H9 (cell line): ENCODE measurements at regions not wholly inside any gene's neighbourhood (a gene's known extent, or its start where the extent isn't known, plus 50 kb on each side); places are given as distances from the start of the nearest gene placed in this dataset.

Experiments
- DNase-seq: peaks from one replicate; pipeline ENCODE4 v3.0.0-alpha.2; 2017
- H2AFZ ChIP-seq: one replicate; pipeline ENCODE4 v1.6.1; 2013; ENCODE audit warnings: mild to moderate bottlenecking, low read length, control low read depth, moderate library complexity
- H2AK5ac ChIP-seq: 2 replicates; pipeline ENCODE4 v1.6.1; 2013; ENCODE audit warnings: low read length, control low read depth, mixed read lengths; ENCODE audit not compliant: insufficient read length
- H2BK120ac ChIP-seq: one replicate; pipeline ENCODE4 v1.6.1; 2013; ENCODE audit warnings: low read depth, mild to moderate bottlenecking, low read length, control low read depth, inconsistent platforms; ENCODE audit not compliant: poor library complexity, severe bottlenecking
- H2BK12ac ChIP-seq: 2 replicates; pipeline ENCODE4 v1.6.1; 2013; ENCODE audit warnings: low read length, control low read depth, mixed read lengths, low read depth; ENCODE audit not compliant: insufficient read length
- H2BK15ac ChIP-seq: 2 replicates; pipeline ENCODE4 v1.6.1; 2013; ENCODE audit warnings: low read depth, low read length, control low read depth
- H2BK20ac ChIP-seq: one replicate; pipeline ENCODE4 v1.6.1; 2013; ENCODE audit warnings: low read depth, mild to moderate bottlenecking, low read length, control low read depth, inconsistent platforms; ENCODE audit not compliant: poor library complexity, severe bottlenecking
- H2BK5ac ChIP-seq: 2 replicates; pipeline ENCODE4 v1.6.1; 2013; ENCODE audit warnings: low read length, control low read depth, mixed read lengths; ENCODE audit not compliant: insufficient read length
- H3K14ac ChIP-seq: 2 replicates; pipeline ENCODE4 v1.6.1; 2013; ENCODE audit warnings: low read length, control low read depth; ENCODE audit not compliant: insufficient read depth
- H3K18ac ChIP-seq: 2 replicates; pipeline ENCODE4 v1.6.1; 2013; ENCODE audit warnings: low read depth, mild to moderate bottlenecking, mixed read lengths, low read length, control low read depth; ENCODE audit not compliant: insufficient read length
- H3K23ac ChIP-seq: 2 replicates; pipeline ENCODE4 v1.6.1; 2013; ENCODE audit warnings: low read length, control low read depth, mixed read lengths, low read depth; ENCODE audit not compliant: insufficient read length
- H3K23me2 ChIP-seq: 2 replicates; pipeline ENCODE4 v1.6.1; 2013; ENCODE audit warnings: low read depth, mild to moderate bottlenecking, mixed read lengths, low read length, control low read depth; ENCODE audit not compliant: insufficient read length, poor library complexity, severe bottlenecking
- H3K27ac ChIP-seq: 2 replicates; pipeline ENCODE4 v1.5.1; 2013; ENCODE audit warnings: low read length, control low read depth, mixed read lengths, low read depth; ENCODE audit not compliant: insufficient read length
- H3K27me3 ChIP-seq: 2 replicates; pipeline ENCODE4 v1.6.1; 2013; ENCODE audit warnings: low read length, control low read depth, inconsistent platforms; ENCODE audit not compliant: insufficient read depth
- H3K4ac ChIP-seq: 2 replicates; pipeline ENCODE4 v1.6.1; 2013; ENCODE audit warnings: low read depth, mild to moderate bottlenecking, control low read depth, inconsistent platforms, low read length, moderate library complexity
- H3K4me1 ChIP-seq: 2 replicates; pipeline ENCODE4 v1.6.1; 2013; ENCODE audit warnings: low read length, control low read depth, inconsistent platforms; ENCODE audit not compliant: insufficient read depth
- H3K4me2 ChIP-seq: 2 replicates; pipeline ENCODE4 v1.6.1; 2013; ENCODE audit warnings: low read length, control low read depth, mixed read lengths; ENCODE audit not compliant: insufficient read length, insufficient read depth
- H3K56ac ChIP-seq: 2 replicates; pipeline ENCODE4 v1.6.1; 2013; ENCODE audit warnings: low read depth, mild to moderate bottlenecking, mixed read lengths, low read length, control low read depth; ENCODE audit not compliant: insufficient read length
- H3K79me1 ChIP-seq: 2 replicates; pipeline ENCODE4 v1.6.1; 2013; ENCODE audit warnings: low read depth, mild to moderate bottlenecking, moderate library complexity, low read length, control low read depth, inconsistent platforms; ENCODE audit not compliant: insufficient read depth, poor library complexity, severe bottlenecking
- H3K79me2 ChIP-seq: 2 replicates; pipeline ENCODE4 v1.6.1; 2013; ENCODE audit warnings: low read length, control low read depth, inconsistent platforms; ENCODE audit not compliant: insufficient read depth
- H3K9ac ChIP-seq: 2 replicates; pipeline ENCODE4 v1.6.1; 2013; ENCODE audit warnings: low read length, control low read depth, mixed read lengths; ENCODE audit not compliant: insufficient read length; ENCODE audit errors: extremely low read depth
- H3K9me3 ChIP-seq: one replicate; pipeline ENCODE4 v1.6.1; 2013; ENCODE audit warnings: low read depth, low read length, inconsistent platforms; ENCODE audit not compliant: control insufficient read depth
- H3T11ph ChIP-seq: one replicate; pipeline ENCODE4 v1.6.1; 2013; ENCODE audit warnings: mild to moderate bottlenecking, low read length, control low read depth, inconsistent platforms
- H4K20me1 ChIP-seq: one replicate; pipeline ENCODE4 v1.6.1; 2013; ENCODE audit not compliant: control insufficient read depth, insufficient read length, insufficient read depth
- H4K5ac ChIP-seq: 2 replicates; pipeline ENCODE4 v1.6.1; 2013; ENCODE audit warnings: low read depth, mild to moderate bottlenecking, mixed read lengths, low read length, control low read depth; ENCODE audit not compliant: insufficient read length
- H4K8ac ChIP-seq: replicated peaks from 2 replicates; pipeline ENCODE4 v1.6.1; 2013; ENCODE audit warnings: low read length, control low read depth, mixed read lengths, low read depth; ENCODE audit not compliant: insufficient read length
- H4K91ac ChIP-seq: 2 replicates; pipeline ENCODE4 v1.6.1; 2013; ENCODE audit warnings: low read depth, mild to moderate bottlenecking, moderate library complexity, mixed read lengths, low read length, control low read depth; ENCODE audit not compliant: insufficient read length
- H3K27ac Mint-ChIP-seq, 3 experiments: 2 replicates in 2 of 3; 3 replicates in 1 of 3; pipeline ENCODE4 v1.8.0; 2020 to 2021; ENCODE audit warnings: mixed read lengths in 3 of 3, mild to moderate bottlenecking in 1 of 3, moderate library complexity in 1 of 3
- H3K27me3 Mint-ChIP-seq: 2 replicates; pipeline ENCODE4 v1.8.0; 2021; ENCODE audit warnings: low read depth, mild to moderate bottlenecking, moderate library complexity, mixed read lengths
- H3K36me3 Mint-ChIP-seq, 3 experiments: 2 replicates in 2 of 3; 3 replicates in 1 of 3; pipeline ENCODE4 v1.8.0; 2020 to 2021; ENCODE audit warnings: low read depth in 3 of 3, mixed read lengths in 3 of 3; ENCODE audit not compliant: insufficient read depth in 1 of 3
- H3K4me1 Mint-ChIP-seq, 2 experiments: 2 replicates each; pipeline ENCODE4 v1.8.0; 2020; ENCODE audit warnings: mixed read lengths in 2 of 2
- H3K4me3 Mint-ChIP-seq, 2 experiments: 2 replicates in 1 of 2; 3 replicates in 1 of 2; pipeline ENCODE4 v1.8.0; 2020 to 2021; ENCODE audit warnings: mild to moderate bottlenecking in 2 of 2, mixed read lengths in 2 of 2, moderate library complexity in 1 of 2
- H3K9me3 Mint-ChIP-seq, 2 experiments: 2 replicates in 1 of 2; 3 replicates in 1 of 2; pipeline ENCODE4 v1.8.0; 2020; ENCODE audit warnings: mild to moderate bottlenecking in 2 of 2, mixed read lengths in 2 of 2, moderate library complexity in 1 of 2
- CTCF ChIP-seq: fragments of 200-600 bp; sonication (generic); conservative IDR thresholded peaks from 3 replicates; pipeline ENCODE4 v1.8.0; 2021; ENCODE audit warnings: antibody characterized with exemption, mild to moderate bottlenecking
- WGBS: extraction: QIAGEN DNeasy Blood & Tissue Kit; methylation state at CpG from one replicate; pipeline ENCODE4 v1.1.7; 2013; ENCODE audit warnings: missing lambda C conversion rate, low lambda C conversion rate, mixed read lengths; ENCODE audit not compliant: insufficient read length; ENCODE audit errors: extremely low coverage; 5-methylcytosine and 5-hydroxymethylcytosine counted together

DNA sequence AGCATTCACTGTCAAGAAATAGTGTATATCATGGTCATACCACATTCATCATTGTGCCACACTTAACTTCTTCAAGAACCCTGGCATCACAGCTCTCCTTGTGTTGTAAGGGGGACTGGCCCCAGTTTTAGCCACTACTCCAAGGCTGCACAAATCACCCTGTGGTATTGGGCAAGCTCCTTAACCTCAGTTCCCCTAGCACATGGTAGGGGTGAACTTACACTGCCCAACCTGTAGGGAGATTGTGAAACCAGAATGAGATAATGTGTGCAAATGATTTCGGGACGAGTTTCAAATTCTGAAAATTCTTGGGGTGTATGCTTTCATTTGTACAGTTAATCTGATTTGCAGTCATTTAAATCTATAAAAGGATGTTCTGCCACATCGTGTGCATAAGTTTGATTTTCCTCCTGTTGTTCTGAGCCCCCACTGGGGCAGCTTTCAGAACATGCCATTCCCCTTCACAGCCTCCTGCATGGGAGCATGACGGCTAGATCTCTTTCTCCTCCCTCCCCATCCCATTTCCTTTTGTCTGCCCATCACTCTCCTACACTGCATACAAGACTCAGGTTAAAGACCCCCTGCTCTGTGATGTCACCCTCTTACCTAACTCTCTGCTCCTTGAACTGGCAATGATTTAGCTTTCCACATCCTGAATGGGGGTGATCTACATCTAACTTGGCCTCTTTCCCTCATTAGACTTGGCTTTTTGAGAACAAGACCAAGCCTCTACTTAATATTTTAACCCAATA, 290.3 kb downstream of the CHRM3 start:
- Mint-ChIP-seq H3K4me1 (peaks cover 24 to 29% of the 10 kb centered on the region in 2 experiments), H3K27ac (no peak overlapping the region), H3K27me3 (no peaks in the 10 kb centered on the region), H3K4me3 (no peak overlapping the region), H3K9me3 (no peaks in the 10 kb centered on the region; a peak in 1 of 5 replicates), H3K36me3 (peaks cover 0 to 13% (median 5%) of the 10 kb centered on the region in 3 experiments; a peak in 2 of 7 replicates)
- Histone ChIP-seq H4K91ac (no peak overlapping the region), H4K20me1 (no peaks in the 10 kb centered on the region), H3K4me2 (no peak overlapping the region), H3K4ac (no peak overlapping the region), H3T11ph (no peak overlapping the region), H3K23me2 (no peaks in the 10 kb centered on the region), H3K56ac (no peak overlapping the region), H3K23ac (no peak overlapping the region), H2BK12ac (no peak overlapping the region), H4K5ac (no peak overlapping the region), H3K4me1 (peaks cover 5% of the 10 kb centered on the region; the same call in 1 of the 2 replicates), H3K79me1 (no peaks in the 10 kb centered on the region), H3K27ac (no peak overlapping the region), H3K79me2 (no peaks in the 10 kb centered on the region), H2BK20ac (no peak overlapping the region), H2BK15ac (no peak overlapping the region), H3K27me3 (no peaks in the 10 kb centered on the region), H3K14ac (no peak overlapping the region), H2AK5ac (no peak overlapping the region), H2AFZ (no peak overlapping the region), H2BK5ac (no peak overlapping the region), H4K8ac (no peak overlapping the region), H3K9me3 (no peaks in the 10 kb centered on the region), H3K9ac (no peak overlapping the region), H3K18ac (no peak overlapping the region), H2BK120ac (no peak overlapping the region)
- DNase-seq = no peak
- TF ChIP-seq CTCF = peak; percentile 48
- no CpG with 5 or more reads among the region's 4 CpGs for WGBS
